ENCODE measurements at regions not wholly inside any gene's neighbourhood (a gene's known extent, or its start where the extent isn't known, plus 50 kb on each side); places are given as distances from the start of the nearest gene placed in this dataset.

GRCh38 chr10:78212060-78212785 lies 178.6 kb downstream of the RPS24 start:
- Mint-ChIP-seq H3K27me3 (ENCODE audit: unreplicated experiment) (peaks cover 42% of the 10 kb centered on the region), H3K36me3 (ENCODE audit: unreplicated experiment) (no peaks in the 10 kb centered on the region), H3K9me3 (ENCODE audit: unreplicated experiment) (no peaks in the 10 kb centered on the region), H3K4me1 (ENCODE audit: unreplicated experiment) (peaks cover 25% of the 10 kb centered on the region), H3K4me3 (ENCODE audit: unreplicated experiment) (no peak overlapping the region), H3K27ac (ENCODE audit: unreplicated experiment) (peak overlapping the region; percentile 2)
- no peak for DNase-seq (ENCODE audit: extremely low spot score, unreplicated experiment)
- TF ChIP-seq CTCF (IDR thresholded peaks at IDR 0.05), result no peak

GRCh38 chr10:78212786-78213175 lies 179.1 kb downstream of the RPS24 start:
- Mint-ChIP-seq H3K9me3 (ENCODE audit: unreplicated experiment) (no peaks in the 10 kb centered on the region), H3K36me3 (ENCODE audit: unreplicated experiment) (no peaks in the 10 kb centered on the region), H3K4me3 (ENCODE audit: unreplicated experiment) (no peak overlapping the region), H3K4me1 (ENCODE audit: unreplicated experiment) (peaks cover 26% of the 10 kb centered on the region), H3K27ac (ENCODE audit: unreplicated experiment) (no peak overlapping the region), H3K27me3 (ENCODE audit: unreplicated experiment) (peaks cover 42% of the 10 kb centered on the region)
- DNase-seq (ENCODE audit: extremely low spot score, unreplicated experiment), result no peak
- no peak for TF ChIP-seq CTCF (IDR thresholded peaks at IDR 0.05)

- Mint-ChIP-seq H3K4me1 (ENCODE audit: unreplicated experiment) (peaks cover 26% of the 10 kb centered on the region), H3K36me3 (ENCODE audit: unreplicated experiment) (no peaks in the 10 kb centered on the region), H3K27ac (ENCODE audit: unreplicated experiment) (peak overlapping the region; percentile 85), H3K9me3 (ENCODE audit: unreplicated experiment) (no peaks in the 10 kb centered on the region), H3K4me3 (ENCODE audit: unreplicated experiment) (no peak overlapping the region), H3K27me3 (ENCODE audit: unreplicated experiment) (peaks cover 35% of the 10 kb centered on the region)
- no peak for TF ChIP-seq CTCF (IDR thresholded peaks at IDR 0.05)
- DNase-seq (ENCODE audit: extremely low spot score, unreplicated experiment), result no peak
Observed at GRCh38 chr10:78214955-78215354, 181.3 kb downstream of the RPS24 start.

GRCh38 chr10:78215645-78216044 lies 182.0 kb downstream of the RPS24 start:
- Mint-ChIP-seq H3K4me3 (ENCODE audit: unreplicated experiment) (no peak overlapping the region), H3K9me3 (ENCODE audit: unreplicated experiment) (no peaks in the 10 kb centered on the region), H3K27me3 (ENCODE audit: unreplicated experiment) (peaks cover 40% of the 10 kb centered on the region), H3K4me1 (ENCODE audit: unreplicated experiment) (peaks cover 26% of the 10 kb centered on the region), H3K36me3 (ENCODE audit: unreplicated experiment) (no peaks in the 10 kb centered on the region), H3K27ac (ENCODE audit: unreplicated experiment) (peak overlapping the region; percentile 85)
- peak; percentile 91 for DNase-seq (ENCODE audit: extremely low spot score, unreplicated experiment)
- no peak for TF ChIP-seq CTCF (IDR thresholded peaks at IDR 0.05)

- Mint-ChIP-seq H3K27me3 (ENCODE audit: unreplicated experiment) (peaks cover 38% of the 10 kb centered on the region), H3K9me3 (ENCODE audit: unreplicated experiment) (no peaks in the 10 kb centered on the region), H3K4me3 (ENCODE audit: unreplicated experiment) (no peak overlapping the region), H3K27ac (ENCODE audit: unreplicated experiment) (no peak overlapping the region), H3K36me3 (ENCODE audit: unreplicated experiment) (no peaks in the 10 kb centered on the region), H3K4me1 (ENCODE audit: unreplicated experiment) (peaks cover 26% of the 10 kb centered on the region)
- no peak for TF ChIP-seq CTCF (IDR thresholded peaks at IDR 0.05)
- DNase-seq (ENCODE audit: extremely low spot score, unreplicated experiment), result no peak
Observed at GRCh38 chr10:78217336-78217735, 183.7 kb downstream of the RPS24 start.
